NB4 (cell line): ENCODE measurements at regions not wholly inside any gene's neighbourhood (a gene's known extent, or its start where the extent isn't known, plus 50 kb on each side); places are given as distances from the start of the nearest gene placed in this dataset.

Source experiments
- MYC ChIP-seq: IDR thresholded peaks from 2 replicates; pipeline ENCODE4 v1.6.1; 2011; ENCODE audit warnings: low read depth, low read length
- POLR2A ChIP-seq: IDR thresholded peaks from 2 replicates; pipeline ENCODE4 v1.6.1; 2011; ENCODE audit warnings: mild to moderate bottlenecking; ENCODE audit not compliant: insufficient read length; ENCODE audit errors: extremely low read depth
- TF ChIP-seq, protein P1 (sequence below): IDR thresholded peaks from one replicate; pipeline ENCODE4 v1.5.1; 2012; ENCODE audit warnings: low read depth, low read length
- TF ChIP-seq, protein P2 (sequence below): IDR thresholded peaks from 2 replicates; pipeline ENCODE4 v1.6.1; 2011; ENCODE audit warnings: low read depth, low read length

DNA sequence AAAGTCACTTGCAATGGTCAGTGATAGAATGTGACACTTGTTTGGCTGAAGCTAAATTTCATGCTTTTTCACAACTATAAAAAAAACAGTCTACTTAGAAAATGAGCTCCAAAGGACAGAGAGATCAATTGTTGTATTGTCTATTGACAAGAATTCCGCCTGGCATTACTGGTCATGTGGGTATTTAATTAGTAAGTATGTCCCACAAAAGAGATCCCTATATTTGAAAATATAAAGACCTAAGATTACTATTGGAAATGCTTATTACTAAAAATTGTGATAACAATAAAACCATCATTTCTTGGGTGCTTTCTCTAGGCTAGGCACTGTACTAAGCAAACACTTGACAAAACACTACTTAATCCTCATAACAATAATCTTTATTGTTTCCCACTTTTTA is 745.2 kb upstream of the C9orf72 start:
- TF ChIP-seq, protein P1, sequence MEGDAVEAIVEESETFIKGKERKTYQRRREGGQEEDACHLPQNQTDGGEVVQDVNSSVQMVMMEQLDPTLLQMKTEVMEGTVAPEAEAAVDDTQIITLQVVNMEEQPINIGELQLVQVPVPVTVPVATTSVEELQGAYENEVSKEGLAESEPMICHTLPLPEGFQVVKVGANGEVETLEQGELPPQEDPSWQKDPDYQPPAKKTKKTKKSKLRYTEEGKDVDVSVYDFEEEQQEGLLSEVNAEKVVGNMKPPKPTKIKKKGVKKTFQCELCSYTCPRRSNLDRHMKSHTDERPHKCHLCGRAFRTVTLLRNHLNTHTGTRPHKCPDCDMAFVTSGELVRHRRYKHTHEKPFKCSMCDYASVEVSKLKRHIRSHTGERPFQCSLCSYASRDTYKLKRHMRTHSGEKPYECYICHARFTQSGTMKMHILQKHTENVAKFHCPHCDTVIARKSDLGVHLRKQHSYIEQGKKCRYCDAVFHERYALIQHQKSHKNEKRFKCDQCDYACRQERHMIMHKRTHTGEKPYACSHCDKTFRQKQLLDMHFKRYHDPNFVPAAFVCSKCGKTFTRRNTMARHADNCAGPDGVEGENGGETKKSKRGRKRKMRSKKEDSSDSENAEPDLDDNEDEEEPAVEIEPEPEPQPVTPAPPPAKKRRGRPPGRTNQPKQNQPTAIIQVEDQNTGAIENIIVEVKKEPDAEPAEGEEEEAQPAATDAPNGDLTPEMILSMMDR: no peak
- TF ChIP-seq, protein P2, sequence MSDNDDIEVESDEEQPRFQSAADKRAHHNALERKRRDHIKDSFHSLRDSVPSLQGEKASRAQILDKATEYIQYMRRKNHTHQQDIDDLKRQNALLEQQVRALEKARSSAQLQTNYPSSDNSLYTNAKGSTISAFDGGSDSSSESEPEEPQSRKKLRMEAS: no peak
- TF ChIP-seq POLR2A (no peak), MYC (no peak)
